Superior temporal gyrus (tissue), 1 donor: ENCODE measurements at regions not wholly inside any gene's neighbourhood (a gene's known extent, or its start where the extent isn't known, plus 50 kb on each side); places are given as distances from the start of the nearest gene placed in this dataset.

Experiments used
- DNase-seq: peaks from one replicate; pipeline ENCODE4 v3.0.0-alpha.2; 2016; ENCODE audit errors: extremely low spot score

DNA sequence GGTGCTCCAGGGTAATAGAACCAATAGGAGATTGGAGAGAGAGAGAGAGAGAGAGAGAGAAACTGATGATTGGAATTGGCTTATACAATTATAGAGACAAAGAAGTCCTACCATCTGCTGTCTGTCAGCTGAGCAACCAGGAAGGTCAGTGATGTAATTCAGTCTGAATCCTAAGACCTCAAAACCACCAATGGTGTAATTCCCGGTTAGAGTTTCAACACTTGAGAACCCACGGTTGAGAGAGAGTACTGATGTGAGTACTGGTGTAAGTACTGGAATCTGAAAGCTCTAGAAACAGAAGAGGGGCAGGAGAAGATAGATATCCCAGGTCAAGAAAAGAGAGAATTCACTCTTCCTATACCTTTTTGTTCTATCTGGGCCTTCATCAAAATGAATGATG is 775.8 kb downstream of the EFNA5 start:
- DNase-seq = no peak

DNA sequence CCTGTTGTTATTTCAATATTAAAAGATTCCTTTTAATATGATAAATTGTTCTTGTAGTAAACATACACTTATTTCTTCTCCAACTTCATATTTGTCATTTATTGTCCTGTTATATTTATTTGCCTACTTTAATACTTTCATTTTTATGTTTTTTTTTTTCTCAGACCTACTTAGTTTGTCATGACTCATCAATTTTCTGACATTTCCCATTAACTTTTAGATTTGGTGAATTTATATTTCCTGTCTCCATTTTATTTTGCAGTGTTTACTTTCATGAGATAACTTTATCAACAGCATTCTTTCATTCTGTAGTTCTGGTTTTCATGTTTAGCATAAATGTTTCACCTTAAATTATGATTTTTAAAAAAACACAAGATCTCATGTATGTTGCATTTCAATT is 788.7 kb downstream of the EFNA5 start:
- DNase-seq = no peak

DNA sequence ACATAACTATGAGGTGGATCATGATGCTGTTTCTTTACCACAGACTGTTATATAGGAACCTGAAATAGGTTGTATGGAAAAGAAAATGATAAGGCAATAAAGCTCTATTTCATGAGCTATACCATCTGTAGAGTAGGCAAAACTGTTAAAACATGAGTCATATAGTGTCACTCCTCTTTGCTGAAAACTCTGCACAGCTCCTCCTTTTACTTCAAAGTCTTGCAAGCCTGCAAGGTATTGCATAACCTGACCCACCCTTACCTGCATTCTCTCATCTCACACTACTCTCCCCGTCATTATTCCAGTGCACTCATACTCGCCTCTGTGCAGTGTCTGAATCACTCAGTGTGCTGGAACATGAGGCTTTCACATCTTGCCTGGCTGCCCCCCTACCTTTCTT is 790.1 kb downstream of the EFNA5 start:
- peak; percentile 52 for DNase-seq

DNA sequence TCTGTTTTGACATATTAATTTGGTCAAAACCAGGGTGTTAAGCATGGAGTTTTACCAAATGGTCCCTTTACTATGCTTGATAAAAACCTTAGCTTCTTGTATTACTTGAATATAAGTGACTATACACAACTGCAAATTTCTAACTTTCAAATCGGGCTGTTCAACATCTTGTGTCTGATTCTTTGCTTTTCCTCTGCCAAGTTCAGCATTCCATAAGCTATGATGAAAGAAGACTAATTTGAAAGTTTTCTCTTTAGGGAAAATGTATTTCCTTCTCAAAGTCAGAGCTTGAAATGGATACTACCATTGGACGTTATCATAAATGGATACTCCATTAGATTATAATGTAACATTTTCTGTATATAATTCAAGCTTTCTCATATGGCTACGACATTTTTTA is 792.9 kb downstream of the EFNA5 start:
- DNase-seq = no peak

DNA sequence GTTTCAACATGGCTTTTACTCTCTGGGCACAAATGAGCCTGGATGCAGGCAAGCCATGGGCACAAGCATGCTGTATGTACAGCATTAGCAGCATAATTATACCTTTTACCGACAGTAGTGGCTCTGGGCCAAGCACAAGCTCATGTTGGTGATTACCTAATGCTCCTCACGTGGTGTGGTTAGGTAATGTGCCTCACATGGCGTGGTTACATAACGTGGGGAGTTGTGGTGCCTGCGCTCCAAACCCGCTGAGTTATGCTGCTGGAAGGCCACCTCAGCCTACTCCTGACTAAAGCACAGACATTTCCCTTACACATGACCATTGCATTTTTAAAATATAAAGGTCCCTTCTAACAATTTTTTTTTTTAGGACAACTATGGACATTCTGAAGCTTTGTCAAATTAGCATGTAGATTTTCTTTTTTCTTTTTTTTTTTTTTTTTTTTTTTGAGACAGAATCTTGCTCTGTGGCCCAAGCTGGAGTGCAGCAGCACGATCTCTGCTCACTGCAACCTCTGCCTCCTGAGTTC is 794.0 kb downstream of the EFNA5 start:
- DNase-seq = no peak

DNA sequence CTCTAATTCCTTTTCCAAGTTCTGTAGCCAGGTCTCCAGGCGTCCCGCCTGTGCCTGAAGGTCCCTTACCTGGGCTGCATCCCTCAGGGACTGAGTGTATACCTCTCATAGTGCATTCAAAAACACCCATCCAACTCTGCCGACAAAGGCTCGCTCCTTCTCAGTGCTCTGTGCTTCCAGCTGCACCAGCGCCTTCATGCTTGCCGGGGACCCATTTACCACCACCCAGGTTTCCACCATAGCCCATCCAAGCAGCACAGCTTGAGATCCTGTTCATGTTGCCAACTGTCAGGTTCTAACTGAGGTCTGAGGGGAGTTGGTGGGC is 794.5 kb downstream of the EFNA5 start:
- no peak for DNase-seq

DNA sequence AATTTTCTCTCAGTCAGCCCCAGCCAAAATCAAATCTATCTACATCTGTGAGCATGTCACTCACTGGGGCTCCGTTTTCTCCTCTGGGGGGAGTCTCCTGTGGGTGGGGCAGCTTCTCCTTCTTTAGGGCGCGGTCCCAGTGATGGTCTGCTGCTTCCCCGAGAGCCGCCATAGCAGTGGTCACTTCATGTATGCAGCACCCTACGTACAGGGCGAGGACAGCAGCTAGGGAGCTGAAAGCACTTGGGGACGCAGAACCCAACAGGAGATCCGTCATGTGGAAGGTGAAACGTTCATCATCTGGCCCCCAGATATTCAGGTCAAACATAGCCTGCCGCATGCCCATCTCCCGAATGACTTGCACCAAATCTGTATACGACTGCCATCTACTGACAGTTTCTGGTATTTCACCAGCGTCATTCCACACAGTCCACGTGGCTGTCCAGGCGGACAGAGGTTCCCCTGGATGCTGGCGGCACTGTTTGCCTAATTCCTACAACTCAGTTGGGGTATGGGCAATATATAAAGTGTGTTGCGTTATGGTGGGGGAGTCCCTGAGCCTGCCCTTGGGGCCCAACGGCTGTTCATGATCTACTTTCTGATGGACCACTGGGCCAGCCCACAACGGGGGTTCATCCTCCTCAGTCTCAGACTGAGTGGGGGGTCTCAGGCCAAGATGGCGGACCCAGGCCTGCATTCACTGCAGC is 795.0 kb downstream of the EFNA5 start:
- DNase-seq = peak; percentile 44

DNA sequence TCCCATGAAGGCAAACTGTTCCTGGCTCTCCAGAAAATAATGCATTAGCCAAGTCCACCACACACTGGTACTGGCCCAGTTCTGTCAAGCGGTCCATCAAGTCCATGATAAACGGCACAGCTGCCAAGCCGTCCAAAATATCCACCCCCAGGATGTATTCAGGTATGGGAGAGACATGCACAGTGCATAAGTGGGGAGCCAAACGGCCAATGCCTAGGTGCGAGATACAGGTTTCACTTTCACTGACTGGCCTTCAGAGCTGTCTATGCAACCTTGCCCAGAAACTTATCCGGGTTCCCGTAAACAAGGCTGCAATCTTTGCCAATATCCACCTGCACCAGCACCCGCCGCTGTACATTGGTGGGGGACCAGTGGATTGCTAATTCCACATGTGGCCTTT is 795.8 kb downstream of the EFNA5 start:
- DNase-seq = no peak

DNA sequence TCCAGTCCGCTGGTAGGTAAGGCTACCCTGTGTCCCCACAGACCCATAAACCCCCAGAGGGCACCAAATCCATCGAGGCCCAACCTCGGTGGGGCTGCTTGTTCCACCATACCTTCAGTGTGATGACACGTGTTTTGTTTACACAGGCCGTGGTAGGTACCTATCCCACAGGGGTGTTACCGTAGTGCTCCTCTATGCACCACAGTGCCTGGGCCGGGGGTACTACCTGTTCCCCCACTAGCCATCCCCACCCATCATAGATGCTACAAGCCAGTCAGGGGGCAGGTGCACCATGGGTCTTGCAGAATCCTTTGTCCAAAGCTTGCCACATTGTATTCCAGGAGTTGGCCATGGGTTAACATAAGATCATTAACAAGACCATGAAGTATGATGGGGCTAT is 796.2 kb downstream of the EFNA5 start:
- no peak for DNase-seq

DNA sequence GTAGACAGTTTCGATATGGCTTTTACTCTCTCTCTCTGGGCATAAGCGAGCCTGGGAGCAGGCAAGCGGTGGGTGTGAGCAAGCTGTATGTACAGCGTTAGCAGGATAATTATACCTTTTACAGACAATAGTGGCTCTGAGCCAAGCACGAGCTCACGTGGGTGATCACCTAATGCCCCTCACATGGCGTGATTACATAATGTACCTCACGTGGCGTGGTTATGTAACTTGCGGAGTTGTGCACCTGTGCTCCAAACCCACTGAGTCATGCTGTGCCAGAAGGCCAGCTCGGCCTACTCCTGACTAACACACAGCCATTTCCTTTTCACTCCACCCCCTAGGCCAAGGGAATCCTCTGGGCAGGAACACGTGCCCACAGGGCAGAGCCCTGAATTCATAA is 797.2 kb downstream of the EFNA5 start:
- no peak for DNase-seq

DNA sequence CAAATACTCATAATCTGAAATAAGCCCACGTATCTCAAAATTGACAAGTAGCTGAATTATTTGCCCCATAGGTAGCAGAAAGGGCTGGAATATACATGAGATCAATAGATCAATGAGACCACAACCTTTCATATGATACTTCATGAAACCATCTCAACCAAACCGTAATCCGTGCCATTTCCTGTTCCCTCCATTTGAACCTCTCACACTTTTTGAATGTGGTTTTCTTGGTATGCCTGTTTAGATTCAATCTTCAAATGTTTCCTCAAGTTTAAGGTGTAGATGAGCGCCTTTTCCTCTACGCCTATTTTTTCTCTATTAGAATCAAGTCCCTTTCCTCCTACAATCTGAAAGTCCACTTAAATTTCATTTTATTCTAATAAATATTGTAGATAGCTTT is 805.5 kb downstream of the EFNA5 start:
- no peak for DNase-seq

DNA sequence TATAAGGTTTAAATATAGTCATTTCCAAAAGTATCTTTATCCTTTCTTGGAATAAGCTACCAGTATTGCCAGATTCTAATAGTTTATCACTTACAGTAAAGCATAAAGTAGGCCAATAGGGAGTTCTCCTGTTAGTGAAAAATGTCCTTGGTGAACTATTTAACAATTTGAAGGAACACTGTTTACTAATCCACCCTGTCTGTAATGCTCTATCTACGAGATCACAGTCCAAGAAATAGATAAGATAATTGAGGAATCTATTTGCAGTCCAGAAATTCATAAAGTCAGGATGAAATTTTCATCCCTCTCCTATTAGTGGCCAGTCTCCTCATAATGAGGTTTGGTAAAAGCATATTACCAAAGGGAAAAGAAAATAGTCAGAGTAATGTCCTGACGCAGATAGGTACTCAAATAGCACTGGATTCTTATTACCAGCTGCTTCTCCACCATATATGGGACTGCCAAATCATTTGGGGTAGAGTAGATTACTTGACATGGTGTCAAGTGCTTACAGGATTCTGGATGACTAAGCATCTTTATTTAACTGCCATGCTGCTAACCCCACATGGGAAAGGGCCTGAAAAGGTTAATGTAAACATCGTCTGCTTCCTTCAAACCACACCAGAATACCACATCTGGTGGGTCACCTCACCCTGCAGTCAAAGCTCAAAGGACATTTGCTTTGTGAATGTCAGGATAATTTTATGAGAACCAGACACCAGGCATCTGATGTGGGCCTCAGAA is 808.1 kb downstream of the EFNA5 start:
- DNase-seq = no peak

DNA sequence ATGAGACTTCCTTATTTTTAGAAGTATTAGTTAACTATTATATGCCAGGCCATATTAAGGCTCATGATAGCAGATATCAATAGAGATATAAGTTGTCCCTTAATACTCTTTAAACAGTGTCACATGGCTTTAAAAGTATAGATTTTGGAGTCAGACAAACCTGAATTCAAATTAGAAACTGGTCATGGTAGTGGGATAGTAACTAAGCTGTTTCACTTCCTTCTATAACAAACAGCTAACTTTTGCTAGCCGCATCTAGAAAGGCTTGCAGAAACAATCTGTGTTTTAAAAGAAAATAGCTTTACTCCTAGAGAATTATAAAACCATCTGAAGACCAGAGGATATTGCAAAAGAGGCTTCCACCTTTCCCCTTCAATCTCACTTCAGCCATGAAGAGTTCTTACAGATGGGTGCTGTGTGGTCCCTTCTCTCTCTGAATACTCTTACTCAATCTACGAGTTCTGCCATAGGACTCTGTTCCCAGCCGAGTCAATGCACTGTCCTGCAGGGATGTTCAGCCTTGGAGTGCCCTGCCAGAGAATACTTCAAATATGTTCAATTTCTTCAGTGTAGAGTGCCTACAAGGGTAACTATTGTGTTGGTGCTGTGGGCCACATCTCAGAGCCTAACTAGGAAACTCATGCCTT is 810.2 kb downstream of the EFNA5 start:
- no peak for DNase-seq

DNA sequence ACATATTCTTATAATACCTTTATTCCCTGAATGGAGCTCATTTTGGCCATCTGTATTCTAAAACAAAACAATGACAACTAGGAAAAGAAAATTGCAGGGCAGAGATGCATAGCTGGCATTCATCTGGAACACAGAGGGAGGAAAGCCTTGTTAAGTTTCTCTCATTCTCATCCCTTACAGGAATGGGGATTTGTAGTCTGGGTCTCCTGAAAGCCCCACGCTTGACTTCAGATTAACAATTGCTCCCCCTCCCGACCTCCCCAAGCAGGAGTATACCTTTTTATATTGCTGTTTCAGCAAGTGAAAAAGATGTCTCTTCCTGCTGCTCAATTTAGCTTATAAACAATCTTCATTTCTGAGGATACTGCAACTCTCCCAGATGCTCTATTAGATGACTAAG is 812.1 kb downstream of the EFNA5 start:
- no peak for DNase-seq

DNA sequence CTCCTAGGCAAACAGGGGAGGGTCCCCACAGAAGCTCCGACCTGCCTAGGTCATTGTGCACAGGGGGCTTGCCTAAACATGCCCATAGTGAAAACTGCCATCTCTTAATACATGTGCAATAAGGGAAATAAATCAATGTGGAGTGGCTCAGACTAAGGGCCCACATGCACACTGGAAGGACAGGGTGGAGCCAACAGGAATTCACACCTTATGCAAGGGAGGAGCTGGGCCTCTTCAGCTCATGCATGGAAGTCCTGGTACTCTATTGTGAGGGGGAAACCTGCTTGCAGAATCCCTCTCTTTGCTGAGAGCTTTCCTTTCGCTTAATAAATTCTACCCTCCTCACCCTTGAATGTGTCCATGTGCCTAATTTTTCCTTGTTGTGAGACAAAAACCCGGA is 815.8 kb downstream of the EFNA5 start:
- no peak for DNase-seq

DNA sequence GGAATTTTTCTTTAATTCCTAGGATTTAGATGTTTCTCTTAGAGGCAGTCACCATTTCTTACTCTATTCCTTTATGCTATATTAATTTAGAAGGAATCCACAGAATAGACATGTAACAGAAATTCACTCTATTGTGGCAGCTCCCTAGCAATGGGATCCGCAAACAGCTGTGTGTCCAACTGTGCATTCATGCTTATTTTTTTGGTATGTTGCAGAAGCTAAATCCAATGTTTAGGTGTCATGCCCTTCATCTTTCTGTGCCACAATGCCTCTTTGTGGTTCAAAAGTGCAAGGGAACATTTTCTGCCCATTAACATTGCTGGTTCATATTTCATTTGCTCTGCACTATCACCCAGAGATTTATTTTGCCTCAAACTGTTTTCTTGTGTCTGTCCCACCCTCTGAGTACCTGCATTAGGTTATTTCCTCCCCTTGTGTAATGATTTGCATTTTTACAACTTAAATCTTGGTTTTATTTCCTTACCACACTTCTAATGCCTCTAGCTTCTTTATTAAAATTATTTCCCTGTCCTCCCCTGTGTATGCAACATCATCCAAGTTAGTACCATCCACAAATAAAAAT is 816.5 kb downstream of the EFNA5 start:
- no peak for DNase-seq

DNA sequence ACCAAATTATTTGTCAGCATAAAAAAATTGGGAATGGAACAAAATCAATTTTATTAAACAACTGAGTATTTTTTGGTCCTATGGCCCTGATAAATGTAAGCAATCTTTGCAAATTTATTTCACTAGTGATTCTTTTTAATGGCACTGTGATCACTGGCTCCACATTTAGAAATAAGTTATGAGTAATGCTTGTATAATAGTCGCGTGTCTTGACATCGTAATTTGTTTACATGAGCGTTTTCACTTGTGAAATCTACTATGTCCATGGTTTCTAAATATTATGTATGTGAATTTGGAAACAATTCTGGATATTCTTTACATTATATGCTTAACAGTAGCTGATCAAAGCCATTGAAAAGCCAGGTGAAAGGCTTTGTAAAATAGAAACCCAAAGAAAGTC is 817.5 kb downstream of the EFNA5 start:
- no peak for DNase-seq

DNA sequence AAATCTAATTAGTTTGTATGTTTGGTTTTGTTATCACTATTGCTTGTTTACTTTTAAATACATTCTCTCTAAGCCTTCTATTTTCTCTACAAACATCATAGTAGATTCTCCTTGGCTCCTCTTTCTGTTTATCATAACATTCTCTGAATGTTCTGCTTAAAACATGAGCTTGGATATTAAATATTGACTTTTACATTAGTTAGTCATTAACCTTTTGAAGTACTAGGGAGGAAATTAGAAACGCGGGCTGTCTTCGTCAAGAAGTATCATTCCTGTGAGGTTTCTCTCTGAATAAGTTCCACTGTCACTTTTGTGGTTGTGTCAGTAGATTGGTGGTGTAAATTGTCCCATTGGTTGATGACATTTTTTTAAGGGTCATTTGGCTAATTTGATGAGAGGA is 821.5 kb downstream of the EFNA5 start:
- DNase-seq = no peak

DNA sequence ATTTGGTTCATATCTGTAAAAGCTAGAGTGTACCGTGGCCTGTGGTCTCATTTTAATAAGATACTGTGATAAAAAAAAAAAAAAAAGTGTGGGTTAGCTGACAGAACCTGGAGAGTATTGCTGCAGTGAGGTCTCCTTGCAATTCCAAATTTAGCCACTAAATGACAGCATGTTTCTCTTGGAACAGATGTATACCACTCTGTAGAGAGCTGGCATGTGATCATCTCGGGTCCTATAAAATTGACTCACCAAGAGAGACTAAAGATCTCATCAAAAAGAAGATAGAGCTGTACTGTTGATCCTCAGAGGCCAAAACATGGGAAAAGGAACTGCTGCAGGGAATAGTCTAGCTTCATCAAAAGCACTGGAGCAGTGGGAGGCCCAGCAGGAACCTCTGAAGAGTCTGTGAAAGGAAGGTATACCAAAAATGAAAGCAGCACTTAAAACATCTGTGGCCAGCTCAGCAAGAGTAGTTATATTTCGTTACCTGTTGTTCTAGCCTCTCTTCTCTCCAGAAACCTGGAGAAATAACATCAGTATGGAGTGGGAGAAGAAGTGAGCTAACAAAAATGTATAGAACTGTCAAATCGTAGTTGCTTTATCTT is 826.8 kb downstream of the EFNA5 start:
- no peak for DNase-seq

DNA sequence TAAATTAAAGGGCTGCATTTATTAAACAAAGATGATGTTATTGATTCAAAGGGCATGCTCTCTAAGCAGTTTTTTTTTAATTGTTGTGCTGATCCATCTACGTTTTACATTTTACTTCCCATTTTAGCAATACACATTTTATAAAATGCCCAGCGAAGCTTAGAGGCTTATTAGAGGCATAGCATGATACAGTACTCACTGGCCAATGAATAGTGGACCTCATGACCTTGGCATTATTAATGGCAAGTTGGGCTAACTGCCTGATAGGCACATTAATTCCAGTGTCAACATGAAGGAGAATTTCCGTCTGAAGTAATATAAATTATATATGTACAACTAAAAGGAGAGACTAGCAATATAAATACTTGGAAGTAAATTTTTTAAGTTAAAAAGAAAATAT is 837.2 kb downstream of the EFNA5 start:
- DNase-seq = no peak

DNA sequence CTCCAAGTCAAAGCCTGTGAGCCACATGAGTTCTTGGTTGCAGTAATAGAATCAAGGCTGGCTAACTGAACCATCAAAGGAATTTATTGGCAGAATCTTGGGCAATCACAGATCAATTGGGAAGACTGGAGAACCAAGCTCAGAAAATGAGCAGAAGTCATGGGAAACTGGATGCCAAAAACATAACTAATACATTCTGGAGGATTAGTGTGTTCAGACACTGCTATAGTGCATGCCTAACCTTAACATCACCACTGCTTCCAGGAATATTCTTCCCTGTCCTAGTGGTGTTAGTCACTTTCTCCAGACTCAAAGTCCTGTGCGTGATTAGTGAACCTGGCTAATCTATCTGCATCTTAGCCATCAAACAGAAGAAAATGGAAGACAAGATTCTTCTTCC is 843.7 kb downstream of the EFNA5 start:
- DNase-seq = no peak

DNA sequence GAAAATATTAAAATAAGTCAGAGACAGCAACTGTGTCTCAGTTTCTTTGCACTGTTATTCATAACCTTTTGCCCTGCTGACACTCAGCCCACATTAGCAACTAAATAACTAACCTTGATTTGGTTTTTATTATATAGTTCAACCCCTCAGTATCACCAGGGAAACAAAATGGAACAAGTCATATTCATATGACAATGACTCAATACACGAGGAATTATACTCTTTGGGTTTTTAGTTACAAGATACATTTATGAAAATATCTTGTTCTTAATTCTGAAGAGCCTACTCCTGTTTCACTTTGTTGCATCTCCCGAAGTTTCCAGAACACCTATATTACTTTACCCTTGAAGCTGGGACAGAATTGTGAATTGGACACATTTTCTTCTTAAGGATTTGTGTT is 845.4 kb downstream of the EFNA5 start:
- no peak for DNase-seq
